OCI-LY1 (cell line): ENCODE measurements at regions not wholly inside any gene's neighbourhood (a gene's known extent, or its start where the extent isn't known, plus 50 kb on each side); places are given as distances from the start of the nearest gene placed in this dataset.

Source experiments
- CTCF ChIP-seq: fragments of 200-600 bp; sonication (generic), shearing (Covaris generic); IDR thresholded peaks from 2 replicates; pipeline ENCODE4 v1.5.1; 2017; ENCODE audit warnings: mild to moderate bottlenecking, antibody characterized with exemption, low read length, moderate library complexity, mixed read lengths
- EZH2 ChIP-seq: fragments of 200-600 bp; sonication (generic), shearing (Covaris generic); IDR thresholded peaks from 2 replicates; pipeline ENCODE4 v1.8.0; 2017; ENCODE audit warnings: borderline replicate concordance, mixed run types, mild to moderate bottlenecking, antibody characterized with exemption, low read length, moderate library complexity, mixed read lengths

DNA sequence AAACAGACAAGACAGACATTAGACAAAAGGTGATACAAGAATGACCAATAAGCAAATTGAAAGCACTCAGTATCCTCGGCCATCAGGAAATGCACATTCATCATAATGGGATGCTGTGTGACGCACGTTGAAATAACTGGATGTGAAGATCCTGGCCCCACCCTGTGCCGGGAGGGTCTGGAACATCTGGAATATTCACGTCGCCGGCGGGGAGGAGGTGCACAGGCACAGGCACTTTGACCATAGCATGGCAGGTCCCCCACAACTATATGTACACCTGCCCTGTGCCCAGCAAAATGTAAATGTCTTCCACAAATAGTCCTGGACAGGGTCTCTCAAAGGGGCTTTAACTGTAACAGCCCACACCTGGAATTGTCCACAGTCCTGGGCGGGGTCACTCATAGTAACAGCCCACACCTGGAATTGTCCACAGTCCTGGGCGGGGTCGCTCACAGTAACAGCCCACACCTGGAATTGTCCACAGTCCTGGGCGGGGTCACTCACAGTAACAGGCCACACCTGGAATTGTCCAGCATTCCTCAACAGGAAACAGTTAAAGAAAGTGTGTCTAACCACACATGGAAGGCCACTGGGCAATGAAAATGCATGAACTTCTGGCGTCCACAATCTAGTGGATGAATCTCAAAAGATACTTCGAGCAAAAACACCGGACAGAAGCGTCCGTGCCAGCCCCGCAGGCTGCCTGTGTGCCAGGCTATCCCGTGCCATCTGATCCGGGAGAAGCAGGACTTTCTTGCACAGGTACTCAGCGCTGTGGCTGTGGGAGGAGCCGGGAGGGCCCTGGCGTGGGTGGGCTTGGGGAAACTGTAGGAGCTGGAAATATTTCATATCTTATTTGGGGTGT is 113.4 kb downstream of the RTP5 start:
- TF ChIP-seq CTCF (no peak), EZH2 (no peak)
